Endothelial cell of umbilical vein (primary cell): ENCODE measurements at regions not wholly inside any gene's neighbourhood (a gene's known extent, or its start where the extent isn't known, plus 50 kb on each side); places are given as distances from the start of the nearest gene placed in this dataset.

Source experiments
- EZH2 ChIP-seq: IDR thresholded peaks from 2 replicates; pipeline ENCODE4 v1.6.1; 2012; ENCODE audit warnings: borderline replicate concordance, low read depth, mild to moderate bottlenecking, moderate library complexity, low read length, inconsistent platforms; ENCODE audit not compliant: severe bottlenecking
- GATA2 ChIP-seq: IDR thresholded peaks from 2 replicates; pipeline ENCODE4 v1.7.0; 2011; ENCODE audit warnings: low read depth, mild to moderate bottlenecking, moderate library complexity, mixed read lengths, low read length; ENCODE audit not compliant: insufficient read length, insufficient read depth
- MAX ChIP-seq: IDR thresholded peaks from 2 replicates; pipeline ENCODE4 v1.6.1; 2011; ENCODE audit not compliant: insufficient read depth, insufficient read length
- MYC ChIP-seq: IDR thresholded peaks from one replicate; pipeline ENCODE4 v1.6.1; 2011; ENCODE audit warnings: mild to moderate bottlenecking, low read depth, low read length
- POLR2A ChIP-seq: IDR thresholded peaks from 2 replicates; pipeline ENCODE4 v1.6.1; 2012; ENCODE audit warnings: low read depth, mild to moderate bottlenecking, control low read depth, low read length
- POLR2AphosphoS5 ChIP-seq: IDR thresholded peaks from 2 replicates; pipeline ENCODE4 v1.6.1; 2012; ENCODE audit warnings: low read depth, mild to moderate bottlenecking, control low read depth, low read length, moderate library complexity; ENCODE audit not compliant: insufficient read depth
- TF ChIP-seq, protein P1 (sequence below), 2 donors: IDR thresholded peaks; 1 replicate in 1 of 2; 2 replicates in 1 of 2; pipeline ENCODE4 v1.5.1; 2011; ENCODE audit warnings: low read length in 2 of 2, mild to moderate bottlenecking in 2 of 2, moderate library complexity in 2 of 2, control low read depth in 1 of 2, inconsistent platforms in 1 of 2, low read depth in 1 of 2; ENCODE audit not compliant: insufficient read depth in 1 of 2; ENCODE audit errors: extremely low read depth in 1 of 2

- TF ChIP-seq, protein P1, sequence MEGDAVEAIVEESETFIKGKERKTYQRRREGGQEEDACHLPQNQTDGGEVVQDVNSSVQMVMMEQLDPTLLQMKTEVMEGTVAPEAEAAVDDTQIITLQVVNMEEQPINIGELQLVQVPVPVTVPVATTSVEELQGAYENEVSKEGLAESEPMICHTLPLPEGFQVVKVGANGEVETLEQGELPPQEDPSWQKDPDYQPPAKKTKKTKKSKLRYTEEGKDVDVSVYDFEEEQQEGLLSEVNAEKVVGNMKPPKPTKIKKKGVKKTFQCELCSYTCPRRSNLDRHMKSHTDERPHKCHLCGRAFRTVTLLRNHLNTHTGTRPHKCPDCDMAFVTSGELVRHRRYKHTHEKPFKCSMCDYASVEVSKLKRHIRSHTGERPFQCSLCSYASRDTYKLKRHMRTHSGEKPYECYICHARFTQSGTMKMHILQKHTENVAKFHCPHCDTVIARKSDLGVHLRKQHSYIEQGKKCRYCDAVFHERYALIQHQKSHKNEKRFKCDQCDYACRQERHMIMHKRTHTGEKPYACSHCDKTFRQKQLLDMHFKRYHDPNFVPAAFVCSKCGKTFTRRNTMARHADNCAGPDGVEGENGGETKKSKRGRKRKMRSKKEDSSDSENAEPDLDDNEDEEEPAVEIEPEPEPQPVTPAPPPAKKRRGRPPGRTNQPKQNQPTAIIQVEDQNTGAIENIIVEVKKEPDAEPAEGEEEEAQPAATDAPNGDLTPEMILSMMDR (IDR thresholded peaks at IDR 0.05; ENCODE audit: extremely low read depth in 1 of 2, insufficient read depth in 1 of 2, low read depth in 1 of 2, low read length in 2 of 2) = no peak
- TF ChIP-seq POLR2AphosphoS5 (no peak), MYC (no peak), MAX (no peak), GATA2 (no peak), EZH2 (no peak), POLR2A (no peak)
Measured at GRCh38 chr2:49288113-49288705, 133.9 kb upstream of the FSHR start.
